GM18951 (cell line): ENCODE measurements at regions not wholly inside any gene's neighbourhood (a gene's known extent, or its start where the extent isn't known, plus 50 kb on each side); places are given as distances from the start of the nearest gene placed in this dataset.
"Not testable (repeated sequence)": the region's sequence is repeated elsewhere in the genome, so short reads cannot be mapped to it uniquely, and the experiment has no call there.

Experiments used
- POLR2A ChIP-seq: IDR thresholded peaks from 4 replicates; pipeline ENCODE4 v1.6.1; 2011; ENCODE audit warnings: mild to moderate bottlenecking; ENCODE audit not compliant: insufficient read length, insufficient read depth; ENCODE audit errors: extremely low read depth
- in situ Hi-C: fragments of 300-500 bp; cut with MboI; formaldehyde crosslinking; loops from one replicate; pipeline ENCODE4 v1.12.0; 2022; ENCODE audit warnings: low sequenced_read_pairs, mixed read lengths, inconsistent platforms; ENCODE audit not compliant: unreplicated experiment

- in situ Hi-C loops: no loop called here
- TF ChIP-seq POLR2A: no peak
Observed at GRCh38 chr12:34126805-34127204, 104.5 kb downstream of the ALG10 start.

GRCh38 chr12:34127379-34127778 is 105.1 kb downstream of the ALG10 start:
- in situ Hi-C loops: not testable (repeated sequence)

- in situ Hi-C loops: no loop called here
- no peak for TF ChIP-seq POLR2A
Observed at GRCh38 chr12:34142430-34142829, 120.1 kb downstream of the ALG10 start.

DNA sequence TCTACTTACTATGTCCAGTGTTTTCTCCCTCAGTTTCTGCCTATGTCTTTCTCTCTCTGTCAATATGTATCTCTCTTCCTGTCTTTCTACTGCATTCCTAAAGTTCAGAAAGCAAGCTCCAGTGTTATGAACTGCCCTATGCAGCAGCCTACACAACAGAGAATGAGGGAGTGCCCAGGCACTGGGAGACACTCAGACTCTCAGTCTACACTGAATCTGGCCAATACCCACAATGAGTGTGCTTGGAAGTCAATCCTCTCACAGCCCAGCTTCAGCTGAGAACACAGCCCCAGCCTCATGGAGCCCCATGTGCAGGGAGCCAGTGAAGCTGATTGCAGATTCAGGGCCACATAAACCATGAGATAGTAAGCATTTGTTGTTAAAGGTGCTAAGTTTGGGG is 128.7 kb downstream of the ALG10 start:
- in situ Hi-C loops: no loop called here
- TF ChIP-seq POLR2A: no peak

DNA sequence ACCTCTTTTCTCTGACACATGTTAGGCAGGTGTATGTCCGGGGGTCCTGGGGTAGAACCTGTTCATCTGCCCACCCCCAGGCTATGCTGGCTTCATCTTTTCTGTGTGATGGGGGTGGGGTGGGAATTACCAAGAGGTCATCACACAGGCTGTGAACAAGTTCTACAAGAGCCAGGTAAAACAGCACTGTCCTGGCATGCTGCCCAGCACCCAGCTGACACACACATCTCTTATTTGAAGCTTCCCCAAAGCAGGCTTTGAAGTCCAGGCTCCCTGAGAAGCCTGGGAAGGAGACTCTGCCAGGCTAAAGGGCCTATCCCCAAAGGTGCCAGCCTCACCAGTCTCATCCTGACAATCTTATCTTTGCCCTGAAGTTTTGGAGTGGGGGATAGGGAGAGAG is 141.1 kb downstream of the ALG10 start:
- in situ Hi-C loops: no loop called here
- TF ChIP-seq POLR2A: no peak

DNA sequence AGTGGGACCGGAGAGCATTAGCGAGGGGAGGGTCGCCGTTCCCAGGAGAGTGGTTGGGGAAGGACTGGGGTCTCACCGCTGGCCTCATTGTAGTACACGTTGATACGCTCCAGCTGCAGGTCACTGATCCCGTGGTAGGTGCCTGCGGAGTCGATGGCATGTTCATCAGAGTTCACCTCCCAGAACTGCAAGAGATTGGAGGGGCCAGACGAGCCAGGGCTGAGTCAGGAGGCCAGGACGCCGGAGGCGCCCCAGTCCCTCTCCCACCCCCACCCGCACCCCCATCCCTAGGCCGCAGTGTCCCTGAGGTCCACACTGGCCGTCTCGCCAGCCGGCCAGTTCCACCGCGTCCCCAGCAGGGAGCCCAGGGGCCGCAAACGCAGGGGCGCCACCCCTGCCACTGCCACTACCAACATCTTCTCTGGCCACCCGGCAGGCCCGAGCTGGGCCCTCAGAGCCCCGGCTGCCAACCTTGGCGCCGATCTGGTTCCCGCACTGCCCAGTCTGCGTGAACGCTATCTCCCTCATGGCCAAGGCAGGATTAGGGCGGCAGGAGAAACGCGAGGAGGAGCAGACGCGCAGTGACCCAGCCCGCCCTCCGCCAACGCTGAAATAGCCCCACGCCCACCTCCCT is 144.2 kb downstream of the ALG10 start:
- TF ChIP-seq POLR2A: no peak
- in situ Hi-C loops: no loop called here

GRCh38 chr12:34168507-34168906 is 146.2 kb downstream of the ALG10 start:
- in situ Hi-C loops: not testable (repeated sequence)

DNA sequence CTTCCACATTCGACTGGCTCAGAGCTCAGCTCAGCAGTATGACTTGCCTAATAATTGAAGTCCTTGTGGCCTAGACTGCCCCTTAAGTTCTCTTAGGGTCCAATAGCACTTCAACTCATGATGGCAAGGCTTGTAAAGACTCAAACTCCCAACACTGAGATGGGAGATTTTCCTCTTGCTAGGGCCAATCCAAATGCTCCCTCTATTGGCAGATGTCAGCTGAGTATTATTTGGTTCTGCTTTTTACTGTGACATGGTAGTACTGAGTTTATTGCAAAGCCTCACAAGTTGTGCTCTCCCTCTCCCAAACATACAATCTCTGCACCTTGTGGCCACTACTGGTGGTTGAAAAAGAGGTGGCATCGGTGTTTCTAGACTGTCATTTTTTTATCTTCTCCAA is 164.2 kb downstream of the ALG10 start:
- no peak for TF ChIP-seq POLR2A
- in situ Hi-C loops: no loop called here

DNA sequence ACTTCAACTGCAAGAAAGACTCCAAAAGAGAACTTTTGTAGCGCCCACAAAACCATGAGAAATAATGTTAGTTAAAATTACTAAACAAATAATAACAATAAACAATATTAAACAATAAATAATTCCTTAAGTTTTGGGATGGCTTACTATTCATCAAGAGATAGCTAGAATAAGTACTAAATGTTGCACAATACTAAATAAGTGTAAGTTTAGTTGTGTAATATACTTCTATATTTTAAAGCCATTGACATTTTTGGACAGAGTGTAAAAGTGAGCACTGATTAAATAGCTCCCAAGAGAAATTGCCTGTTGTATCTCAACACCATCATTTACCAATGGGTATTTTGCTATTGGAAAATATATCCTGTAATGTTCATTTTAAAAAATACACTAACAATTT is 166.7 kb downstream of the ALG10 start:
- TF ChIP-seq POLR2A: no peak
- in situ Hi-C loops: no loop called here

- in situ Hi-C loops: no loop called here
- no peak for TF ChIP-seq POLR2A
Observed at GRCh38 chr12:34190054-34190453, 167.8 kb downstream of the ALG10 start.

- TF ChIP-seq POLR2A: no peak
- in situ Hi-C loops: no loop called here
Observed at GRCh38 chr12:34198924-34199323, 176.6 kb downstream of the ALG10 start.

DNA sequence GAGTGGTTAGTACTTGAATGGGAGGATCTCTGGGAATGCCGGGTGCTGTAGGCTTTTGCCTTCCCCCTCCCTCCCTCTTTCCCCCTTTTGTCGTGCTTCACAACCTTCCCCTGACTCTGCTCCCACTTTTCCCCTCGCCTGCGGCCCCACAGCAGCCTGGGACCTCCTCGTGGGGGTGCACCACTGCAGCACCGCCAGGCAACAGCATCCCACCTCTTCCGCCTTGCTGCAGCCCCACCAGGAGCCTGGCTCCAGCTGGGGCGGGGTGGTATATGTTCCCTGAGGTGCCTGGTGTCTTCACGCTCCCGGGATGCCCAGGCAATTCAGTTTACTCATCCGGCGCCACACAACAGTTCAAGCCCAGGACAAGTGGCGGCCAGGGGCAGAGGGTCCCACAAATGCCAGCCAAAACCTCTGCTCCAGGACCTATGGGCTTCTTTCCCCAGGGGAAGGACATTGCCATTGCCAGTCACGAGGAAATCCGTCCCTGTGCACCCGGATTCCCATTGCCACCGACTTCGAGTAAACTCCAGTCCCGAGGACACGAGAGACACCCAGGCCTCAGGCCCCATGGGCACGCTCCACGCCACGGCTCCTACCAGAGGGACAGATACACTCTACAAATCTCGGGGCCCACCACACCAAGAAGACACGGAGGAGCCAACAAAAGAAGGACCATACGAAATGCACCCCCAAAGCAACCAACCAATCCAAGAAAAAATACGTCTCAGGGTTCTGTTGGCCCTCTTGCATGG is 181.7 kb downstream of the ALG10 start:
- no peak for TF ChIP-seq POLR2A
- in situ Hi-C loops: no loop called here

DNA sequence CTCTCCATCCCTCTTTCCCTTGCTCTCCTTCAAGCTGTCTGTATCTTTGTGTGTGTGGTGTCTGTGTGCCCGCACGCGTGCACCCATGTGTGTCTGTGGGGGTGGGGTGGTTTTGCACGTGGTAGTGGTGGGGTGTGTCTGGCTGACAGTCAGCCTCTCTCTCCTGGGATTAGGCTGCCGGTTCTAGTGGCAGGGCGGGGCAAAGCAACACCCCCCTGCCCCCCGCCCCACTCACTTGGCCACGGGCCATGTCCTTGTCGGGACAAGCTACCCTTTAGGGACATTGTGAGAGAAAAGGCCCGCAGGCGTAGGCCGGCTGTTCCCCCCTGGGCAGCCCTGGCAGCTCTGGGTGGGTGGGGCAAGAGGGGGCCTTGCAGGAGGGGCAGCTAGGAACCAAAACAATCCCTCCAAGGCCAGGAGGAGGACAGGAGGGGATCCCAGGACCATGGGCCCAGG is 182.6 kb downstream of the ALG10 start:
- in situ Hi-C loops: no loop called here
- no peak for TF ChIP-seq POLR2A

DNA sequence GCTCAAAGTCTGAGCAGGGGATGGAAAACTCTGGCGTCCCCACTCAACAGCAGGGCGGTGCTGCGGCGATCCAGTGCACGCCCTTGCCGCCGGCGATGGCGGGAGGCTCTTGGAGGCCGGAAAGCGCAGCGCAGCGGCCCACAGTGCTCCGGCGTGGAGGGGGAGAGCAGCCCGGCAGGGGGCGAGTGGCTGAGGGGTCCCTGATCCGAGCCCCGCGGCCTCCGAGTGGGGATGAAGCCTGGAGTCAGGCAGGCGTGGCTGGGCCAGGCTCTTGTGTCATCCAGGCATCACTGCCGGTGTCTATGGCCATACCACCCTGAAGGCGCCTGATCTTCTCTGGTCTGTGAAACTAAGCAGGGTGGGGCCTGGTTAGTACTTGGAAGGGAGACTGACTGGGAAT is 183.1 kb downstream of the ALG10 start:
- in situ Hi-C loops: no loop called here
- TF ChIP-seq POLR2A: no peak
